ENCODE measurements at regions not wholly inside any gene's neighbourhood (a gene's known extent, or its start where the extent isn't known, plus 50 kb on each side); places are given as distances from the start of the nearest gene placed in this dataset.

DNA sequence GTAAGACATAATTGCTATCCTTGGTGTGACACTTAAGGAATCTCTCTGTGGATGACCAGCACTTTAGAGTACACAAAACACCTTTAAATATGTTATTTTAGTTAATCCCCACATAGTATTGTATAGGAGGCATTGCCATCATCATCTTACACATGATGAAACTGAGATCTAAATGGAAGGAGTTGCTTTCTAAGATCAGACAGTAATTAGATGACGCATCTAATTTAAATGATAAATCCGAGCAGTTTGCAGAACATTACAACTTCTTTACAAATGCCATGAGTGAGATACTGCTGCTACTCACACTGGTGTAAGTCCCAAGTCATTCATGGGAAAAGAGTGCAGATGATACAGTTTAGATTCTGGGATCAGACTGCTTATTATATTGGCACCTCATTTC lies 431.9 kb downstream of the MFSD1 start:
- TF ChIP-seq, protein P1, sequence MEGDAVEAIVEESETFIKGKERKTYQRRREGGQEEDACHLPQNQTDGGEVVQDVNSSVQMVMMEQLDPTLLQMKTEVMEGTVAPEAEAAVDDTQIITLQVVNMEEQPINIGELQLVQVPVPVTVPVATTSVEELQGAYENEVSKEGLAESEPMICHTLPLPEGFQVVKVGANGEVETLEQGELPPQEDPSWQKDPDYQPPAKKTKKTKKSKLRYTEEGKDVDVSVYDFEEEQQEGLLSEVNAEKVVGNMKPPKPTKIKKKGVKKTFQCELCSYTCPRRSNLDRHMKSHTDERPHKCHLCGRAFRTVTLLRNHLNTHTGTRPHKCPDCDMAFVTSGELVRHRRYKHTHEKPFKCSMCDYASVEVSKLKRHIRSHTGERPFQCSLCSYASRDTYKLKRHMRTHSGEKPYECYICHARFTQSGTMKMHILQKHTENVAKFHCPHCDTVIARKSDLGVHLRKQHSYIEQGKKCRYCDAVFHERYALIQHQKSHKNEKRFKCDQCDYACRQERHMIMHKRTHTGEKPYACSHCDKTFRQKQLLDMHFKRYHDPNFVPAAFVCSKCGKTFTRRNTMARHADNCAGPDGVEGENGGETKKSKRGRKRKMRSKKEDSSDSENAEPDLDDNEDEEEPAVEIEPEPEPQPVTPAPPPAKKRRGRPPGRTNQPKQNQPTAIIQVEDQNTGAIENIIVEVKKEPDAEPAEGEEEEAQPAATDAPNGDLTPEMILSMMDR (IDR thresholded peaks at IDR 0.05; ENCODE audit: poor library complexity, severe bottlenecking), result no peak
- no peak for TF ChIP-seq TAF1 (IDR thresholded peaks at IDR 0.05; ENCODE audit: low read depth)
- no peak for TF ChIP-seq MXI1 (conservative IDR thresholded peaks at IDR 0.05; ENCODE audit: poor library complexity, severe bottlenecking)
- no peak for TF ChIP-seq POLR2AphosphoS5 (IDR thresholded peaks at IDR 0.05)
- no peak for TF ChIP-seq EP300 (conservative IDR thresholded peaks at IDR 0.05; ENCODE audit: poor library complexity, severe bottlenecking)
- TF ChIP-seq, protein P2, sequence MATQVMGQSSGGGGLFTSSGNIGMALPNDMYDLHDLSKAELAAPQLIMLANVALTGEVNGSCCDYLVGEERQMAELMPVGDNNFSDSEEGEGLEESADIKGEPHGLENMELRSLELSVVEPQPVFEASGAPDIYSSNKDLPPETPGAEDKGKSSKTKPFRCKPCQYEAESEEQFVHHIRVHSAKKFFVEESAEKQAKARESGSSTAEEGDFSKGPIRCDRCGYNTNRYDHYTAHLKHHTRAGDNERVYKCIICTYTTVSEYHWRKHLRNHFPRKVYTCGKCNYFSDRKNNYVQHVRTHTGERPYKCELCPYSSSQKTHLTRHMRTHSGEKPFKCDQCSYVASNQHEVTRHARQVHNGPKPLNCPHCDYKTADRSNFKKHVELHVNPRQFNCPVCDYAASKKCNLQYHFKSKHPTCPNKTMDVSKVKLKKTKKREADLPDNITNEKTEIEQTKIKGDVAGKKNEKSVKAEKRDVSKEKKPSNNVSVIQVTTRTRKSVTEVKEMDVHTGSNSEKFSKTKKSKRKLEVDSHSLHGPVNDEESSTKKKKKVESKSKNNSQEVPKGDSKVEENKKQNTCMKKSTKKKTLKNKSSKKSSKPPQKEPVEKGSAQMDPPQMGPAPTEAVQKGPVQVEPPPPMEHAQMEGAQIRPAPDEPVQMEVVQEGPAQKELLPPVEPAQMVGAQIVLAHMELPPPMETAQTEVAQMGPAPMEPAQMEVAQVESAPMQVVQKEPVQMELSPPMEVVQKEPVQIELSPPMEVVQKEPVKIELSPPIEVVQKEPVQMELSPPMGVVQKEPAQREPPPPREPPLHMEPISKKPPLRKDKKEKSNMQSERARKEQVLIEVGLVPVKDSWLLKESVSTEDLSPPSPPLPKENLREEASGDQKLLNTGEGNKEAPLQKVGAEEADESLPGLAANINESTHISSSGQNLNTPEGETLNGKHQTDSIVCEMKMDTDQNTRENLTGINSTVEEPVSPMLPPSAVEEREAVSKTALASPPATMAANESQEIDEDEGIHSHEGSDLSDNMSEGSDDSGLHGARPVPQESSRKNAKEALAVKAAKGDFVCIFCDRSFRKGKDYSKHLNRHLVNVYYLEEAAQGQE (IDR thresholded peaks at IDR 0.05; ENCODE audit: borderline replicate concordance), result no peak

Data from neural cell (in vitro differentiated cells).